GM23338 (cell line): ENCODE measurements at regions not wholly inside any gene's neighbourhood (a gene's known extent, or its start where the extent isn't known, plus 50 kb on each side); places are given as distances from the start of the nearest gene placed in this dataset.

ENCODE experiments used
- CREB1 ChIP-seq: fragments of 250-450 bp; sonication (Bioruptor Pico); IDR thresholded peaks from 2 replicates; pipeline ENCODE4 v1.5.0; 2020; ENCODE audit warnings: low read depth, mild to moderate bottlenecking, moderate library complexity
- CTCF ChIP-seq, 2 experiments: fragments of 200-600 bp in 1 of 2; sonication (generic) in 1 of 2; conservative IDR thresholded peaks; 2 replicates each; pipeline versions ENCODE4 v1.5.1 to v1.6.1; 2016 to 2017; ENCODE audit warnings: antibody characterized with exemption in 2 of 2, low read depth in 2 of 2, mild to moderate bottlenecking in 2 of 2, moderate library complexity in 1 of 2
- EZH2phosphoT487 ChIP-seq: fragments of 200-600 bp; sonication (generic); IDR thresholded peaks from one replicate; pipeline ENCODE4 v1.8.1; 2018; ENCODE audit warnings: antibody characterized with exemption; ENCODE audit not compliant: unreplicated experiment
- ZNF331 ChIP-seq: fragments of 250-450 bp; sonication (Bioruptor Pico); IDR thresholded peaks from 2 replicates; pipeline ENCODE4 v1.5.0; 2020; ENCODE audit warnings: low read depth, mild to moderate bottlenecking, moderate library complexity

- TF ChIP-seq CTCF (conservative IDR thresholded peaks at IDR 0.05; ENCODE audit: low read depth in 2 of 2): no peak
- no peak for TF ChIP-seq EZH2phosphoT487
- TF ChIP-seq CREB1: no peak
- TF ChIP-seq ZNF331: no peak
Observed at GRCh38 chr5:98206566-98206965, 566.9 kb upstream of the RGMB start.
